Ovary (tissue), 7 donors: ENCODE measurements at regions not wholly inside any gene's neighbourhood (a gene's known extent, or its start where the extent isn't known, plus 50 kb on each side); places are given as distances from the start of the nearest gene placed in this dataset.

Experiments
- DNase-seq, 5 donors: peaks; one replicate each; pipeline ENCODE4 v3.0.0-alpha.2; 2019 to 2020
- H3K27ac ChIP-seq, 2 donors: fragments of 200-600 bp; one replicate each; pipeline versions ENCODE4 v1.5.1 to v1.8.0; 2019 to 2022
- H3K27me3 ChIP-seq: fragments of 200-600 bp; one replicate; pipeline ENCODE4 v1.8.0; 2022
- H3K36me3 ChIP-seq: fragments of 200-600 bp; sonication (generic); one replicate; pipeline ENCODE4 v1.5.1; 2019
- H3K4me1 ChIP-seq: one replicate; pipeline ENCODE4 v1.8.1; 2013; ENCODE audit warnings: mild to moderate bottlenecking, moderate library complexity; ENCODE audit not compliant: insufficient read depth
- H3K4me3 ChIP-seq: fragments of 200-600 bp; sonication (generic); one replicate; pipeline ENCODE4 v1.5.1; 2017
- H3K9me3 ChIP-seq, 2 donors: fragments of 200-600 bp in 1 of 2; sonication (generic) in 1 of 2; one replicate each; pipeline versions ENCODE4 v1.5.1 to v1.8.1; 2013 to 2019; ENCODE audit warnings: mild to moderate bottlenecking in 1 of 2, moderate library complexity in 1 of 2
- CTCF ChIP-seq, 3 donors: fragments of 450-650 bp in 2 of 3; fragments of 200-600 bp in 1 of 3; IDR thresholded peaks; one replicate each; pipeline versions ENCODE4 v1.5.1 to v1.8.0; 2016 to 2022; ENCODE audit warnings: antibody characterized with exemption in 3 of 3, mild to moderate bottlenecking in 1 of 3
- EP300 ChIP-seq: sonication (generic); formaldehyde crosslinking; IDR thresholded peaks from one replicate; pipeline ENCODE4 v1.6.1; 2017; ENCODE audit warnings: antibody characterized with exemption
- POLR2A ChIP-seq: fragments of 450-650 bp; IDR thresholded peaks from one replicate; pipeline ENCODE4 v1.6.1; 2017; ENCODE audit warnings: antibody characterized with exemption, mild to moderate bottlenecking, moderate library complexity
- WGBS, 3 donors: extraction: QIAGEN DNeasy Blood & Tissue Kit in 1 of 3; methylation state at CpG; one replicate each; pipeline versions ENCODE4 v1.1.5 to v1.1.7; 2013 to 2017; 5-methylcytosine and 5-hydroxymethylcytosine counted together
- intact Hi-C, 4 donors: fragments of 100-400 bp; cut with DNase I; formaldehyde crosslinking; loops; one replicate each; pipeline versions ENCODE4 v1.11.0 to v1.15.1; 2022 to 2023
- donor health status: DM: no; HTN: no; CAD: no; lungs with moderate emphysema.
- donor health status: DM: no; HTN: no; CAD: no.
- donor health status: Bipolar disorder and iron deficiency.
- donor health status: DM: no; HTN: no; CAD: no.
- donor health status: DM: yes; HTN: yes; CAD: no.

- no peaks in the 10 kb centered on the region for H3K36me3 ChIP-seq
- H3K27ac ChIP-seq: no peak overlapping the region
- H3K4me1 ChIP-seq: no peaks in the 10 kb centered on the region
- H3K4me3 ChIP-seq: no peak overlapping the region
- intact Hi-C loops: no loop called here
- WGBS, 3 donors: 75 to 82% (median 76%) methylated on average over 5 of the region's 5 CpGs
- TF ChIP-seq POLR2A (no peak), CTCF (IDR thresholded peaks at IDR 0.05) (no peak), EP300 (no peak)
- DNase-seq: no peak
- H3K9me3 ChIP-seq: no peaks in the 10 kb centered on the region
- H3K27me3 ChIP-seq: no peaks in the 10 kb centered on the region
These were observed 130.7 kb upstream of the SPHKAP start for GRCh38 chr2:228312172-228312571.

- no peak for DNase-seq
- 76 to 88% (median 86%) methylated on average over 3 of the region's 3 CpGs for WGBS, 3 donors
- Histone ChIP-seq H3K4me1 (no peaks in the 10 kb centered on the region), H3K27me3 (no peaks in the 10 kb centered on the region), H3K36me3 (no peaks in the 10 kb centered on the region), H3K4me3 (no peak overlapping the region), H3K27ac (no peak overlapping the region), H3K9me3 (no peaks in the 10 kb centered on the region)
- intact Hi-C loops: no loop called here
- TF ChIP-seq POLR2A (no peak), CTCF (IDR thresholded peaks at IDR 0.05) (no peak)
These were observed 122.5 kb upstream of the SPHKAP start for GRCh38 chr2:228303960-228304359.

- Histone ChIP-seq H3K9me3 (no peaks in the 10 kb centered on the region), H3K4me1 (no peaks in the 10 kb centered on the region), H3K27me3 (no peaks in the 10 kb centered on the region), H3K36me3 (no peaks in the 10 kb centered on the region), H3K27ac (no peak overlapping the region), H3K4me3 (no peak overlapping the region)
- intact Hi-C loops: no loop called here
- 32 to 62% (median 51%) methylated on average over 3 of the region's 3 CpGs for WGBS, 3 donors
- TF ChIP-seq EP300: no peak
- no peak for TF ChIP-seq POLR2A
- peak in 1 of 3 donors; percentile 4 for TF ChIP-seq CTCF (IDR thresholded peaks at IDR 0.05)
- no peak for DNase-seq
These were observed 102.1 kb upstream of the SPHKAP start for GRCh38 chr2:228283491-228284171.

GRCh38 chr2:228282376-228282775, 100.9 kb upstream of the SPHKAP start:
- TF ChIP-seq POLR2A (no peak), CTCF (IDR thresholded peaks at IDR 0.05) (no peak), EP300 (no peak)
- Histone ChIP-seq H3K27me3 (no peaks in the 10 kb centered on the region), H3K36me3 (no peaks in the 10 kb centered on the region), H3K9me3 (no peaks in the 10 kb centered on the region), H3K4me1 (no peaks in the 10 kb centered on the region), H3K27ac (no peak overlapping the region), H3K4me3 (no peak overlapping the region)
- 89 to 91% (median 90%) methylated on average over 2 of the region's 2 CpGs for WGBS, 3 donors
- intact Hi-C loops: no loop called here
- no peak for DNase-seq
